OCI-LY1 (cell line): ENCODE measurements at regions not wholly inside any gene's neighbourhood (a gene's known extent, or its start where the extent isn't known, plus 50 kb on each side); places are given as distances from the start of the nearest gene placed in this dataset.

Source experiments
- H2AFZ ChIP-seq: fragments of 200-600 bp; sonication (generic), shearing (Covaris generic); 2 replicates; pipeline ENCODE4 v1.6.0; 2014; ENCODE audit warnings: antibody characterized with exemption, mild to moderate bottlenecking, low read length
- H3F3A ChIP-seq: fragments of 200-600 bp; sonication (generic), shearing (Covaris generic); 2 replicates; pipeline ENCODE4 v1.6.0; 2014; ENCODE audit warnings: mild to moderate bottlenecking, antibody characterized with exemption, low read length, moderate library complexity; ENCODE audit not compliant: insufficient read depth
- H3K27ac ChIP-seq: fragments of 200-600 bp; sonication (generic); 2 replicates; pipeline ENCODE4 v1.5.1; 2014; ENCODE audit warnings: low read length, mixed run types, mild to moderate bottlenecking, low read depth; ENCODE audit not compliant: poor library complexity, severe bottlenecking
- H3K27me3 ChIP-seq: fragments of 200-600 bp; sonication (generic); 2 replicates; pipeline ENCODE4 v1.6.0; 2014; ENCODE audit warnings: antibody characterized with exemption, mild to moderate bottlenecking, low read length, moderate library complexity; ENCODE audit not compliant: insufficient read depth
- H3K36me3 ChIP-seq: fragments of 200-600 bp; sonication (generic); 2 replicates; pipeline ENCODE4 v1.6.1; 2014; ENCODE audit warnings: mild to moderate bottlenecking, antibody characterized with exemption, low read length, moderate library complexity, mixed read lengths; ENCODE audit not compliant: insufficient read depth
- H3K4me1 ChIP-seq: fragments of 200-600 bp; sonication (generic); 2 replicates; pipeline ENCODE4 v1.5.1; 2014; ENCODE audit warnings: mild to moderate bottlenecking, low read length, moderate library complexity; ENCODE audit not compliant: insufficient read depth, severe bottlenecking
- H3K4me2 ChIP-seq: fragments of 200-600 bp; sonication (generic), shearing (Covaris generic); 2 replicates; pipeline ENCODE4 v1.6.1; 2014; ENCODE audit warnings: low read length
- H3K4me3 ChIP-seq: fragments of 200-600 bp; sonication (generic); 2 replicates; pipeline ENCODE4 v1.5.1; 2014; ENCODE audit warnings: low read length, low read depth, mild to moderate bottlenecking, mixed read lengths; ENCODE audit not compliant: poor library complexity, severe bottlenecking
- H3K79me2 ChIP-seq: fragments of 200-600 bp; shearing (Covaris generic); 2 replicates; pipeline ENCODE4 v1.6.1; 2016; ENCODE audit warnings: mixed run types, low read length, mixed read lengths; ENCODE audit not compliant: insufficient read depth
- H3K9ac ChIP-seq: fragments of 200-600 bp; sonication (generic), shearing (Covaris generic); 2 replicates; pipeline ENCODE4 v1.6.1; 2014; ENCODE audit warnings: mild to moderate bottlenecking, low read length, mixed read lengths
- H3K9me2 ChIP-seq: fragments of 200-600 bp; sonication (generic), shearing (Covaris generic); 2 replicates; pipeline ENCODE4 v1.6.1; 2014; ENCODE audit warnings: low read depth, mild to moderate bottlenecking, low read length, mixed read lengths
- H3K9me3 ChIP-seq: fragments of 200-600 bp; shearing (Covaris generic); 2 replicates; pipeline ENCODE4 v1.6.1; 2014; ENCODE audit warnings: low read length, mixed read lengths
- H4K20me1 ChIP-seq: fragments of 200-600 bp; sonication (generic), shearing (Covaris generic); 2 replicates; pipeline ENCODE4 v1.6.0; 2016; ENCODE audit warnings: mild to moderate bottlenecking, low read length; ENCODE audit not compliant: insufficient read depth
- CTCF ChIP-seq: fragments of 200-600 bp; sonication (generic), shearing (Covaris generic); IDR thresholded peaks from 2 replicates; pipeline ENCODE4 v1.5.1; 2017; ENCODE audit warnings: mild to moderate bottlenecking, antibody characterized with exemption, low read length, moderate library complexity, mixed read lengths
- EZH2 ChIP-seq: fragments of 200-600 bp; sonication (generic), shearing (Covaris generic); IDR thresholded peaks from 2 replicates; pipeline ENCODE4 v1.8.0; 2017; ENCODE audit warnings: borderline replicate concordance, mixed run types, mild to moderate bottlenecking, antibody characterized with exemption, low read length, moderate library complexity, mixed read lengths

GRCh38 chr20:17017232-17017631, 209.6 kb upstream of the PCSK2 start:
- H3K9ac ChIP-seq = no peak overlapping the region
- TF ChIP-seq CTCF (no peak), EZH2 (no peak)

GRCh38 chr20:17021481-17021880, 205.4 kb upstream of the PCSK2 start:
- Histone ChIP-seq H3K27ac (no peak overlapping the region), H3F3A (no peaks in the 10 kb centered on the region), H3K9ac (no peak overlapping the region), H3K9me2 (no peaks in the 10 kb centered on the region), H3K4me3 (no peak overlapping the region), H3K4me2 (no peak overlapping the region), H3K27me3 (no peaks in the 10 kb centered on the region), H3K4me1 (no peaks in the 10 kb centered on the region), H3K9me3 (no peaks in the 10 kb centered on the region), H3K79me2 (no peaks in the 10 kb centered on the region), H4K20me1 (no peaks in the 10 kb centered on the region), H2AFZ (no peak overlapping the region), H3K36me3 (no peaks in the 10 kb centered on the region)
- TF ChIP-seq EZH2 (no peak), CTCF (no peak)

More at GRCh38 chr20:17017232-17017631, 209.6 kb upstream of the PCSK2 start:
- H3K79me2 ChIP-seq = no peaks in the 10 kb centered on the region
- no peaks in the 10 kb centered on the region for H3K9me3 ChIP-seq
- H3F3A ChIP-seq = no peaks in the 10 kb centered on the region
- H3K4me1 ChIP-seq = no peaks in the 10 kb centered on the region
- no peak overlapping the region for H3K27ac ChIP-seq
- H3K36me3 ChIP-seq = no peaks in the 10 kb centered on the region
- no peaks in the 10 kb centered on the region for H4K20me1 ChIP-seq
- H3K4me2 ChIP-seq = no peak overlapping the region
- H3K9me2 ChIP-seq = no peaks in the 10 kb centered on the region
- no peak overlapping the region for H2AFZ ChIP-seq
- H3K4me3 ChIP-seq = no peak overlapping the region
- no peaks in the 10 kb centered on the region for H3K27me3 ChIP-seq

GRCh38 chr20:17023036-17023435, 203.8 kb upstream of the PCSK2 start:
- no peak overlapping the region for H3K4me3 ChIP-seq
- H3K9ac ChIP-seq = no peak overlapping the region
- no peaks in the 10 kb centered on the region for H4K20me1 ChIP-seq
- no peak overlapping the region for H3K4me2 ChIP-seq
- no peaks in the 10 kb centered on the region for H3K36me3 ChIP-seq
- no peaks in the 10 kb centered on the region for H3K9me3 ChIP-seq
- no peak for TF ChIP-seq CTCF
- TF ChIP-seq EZH2 = no peak
- no peak overlapping the region for H3K27ac ChIP-seq
- no peaks in the 10 kb centered on the region for H3K79me2 ChIP-seq
- no peak overlapping the region for H2AFZ ChIP-seq
- no peaks in the 10 kb centered on the region for H3K4me1 ChIP-seq
- H3K9me2 ChIP-seq = no peaks in the 10 kb centered on the region
- no peaks in the 10 kb centered on the region for H3K27me3 ChIP-seq
- H3F3A ChIP-seq = no peaks in the 10 kb centered on the region
